GM18519 (cell line): ENCODE measurements at regions not wholly inside any gene's neighbourhood (a gene's known extent, or its start where the extent isn't known, plus 50 kb on each side); places are given as distances from the start of the nearest gene placed in this dataset.
"Not testable (repeated sequence)": the region's sequence is repeated elsewhere in the genome, so short reads cannot be mapped to it uniquely, and the experiment has no call there.

Experiments used
- ATAC-seq: cut with Tn5 transposase; IDR thresholded peaks from one replicate; pipeline ENCODE4 v1.9.1; 2021; ENCODE audit warnings: mild to moderate bottlenecking, moderate library complexity; ENCODE audit not compliant: unreplicated experiment, low FRiP score

DNA sequence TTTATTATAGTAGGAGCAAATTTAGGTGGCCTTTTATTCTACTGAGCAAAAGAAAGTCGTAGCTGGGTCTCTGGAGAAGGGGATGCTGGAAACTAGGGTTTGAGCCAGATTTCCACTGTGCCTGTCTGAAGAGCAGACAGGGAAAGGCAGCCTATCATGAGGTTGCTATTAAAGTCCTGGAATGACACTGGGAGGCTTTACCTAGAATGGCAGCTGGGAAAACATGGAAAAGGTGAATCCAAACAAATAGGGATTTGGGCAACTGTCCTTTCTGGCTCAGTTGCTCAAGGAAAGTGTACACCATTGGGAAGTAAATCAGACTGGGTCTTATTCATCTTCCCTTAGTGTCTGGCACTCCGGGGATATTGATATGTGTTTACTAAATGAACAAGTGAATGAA is 154.6 kb downstream of the MTX2 start:
- no peak for ATAC-seq

DNA sequence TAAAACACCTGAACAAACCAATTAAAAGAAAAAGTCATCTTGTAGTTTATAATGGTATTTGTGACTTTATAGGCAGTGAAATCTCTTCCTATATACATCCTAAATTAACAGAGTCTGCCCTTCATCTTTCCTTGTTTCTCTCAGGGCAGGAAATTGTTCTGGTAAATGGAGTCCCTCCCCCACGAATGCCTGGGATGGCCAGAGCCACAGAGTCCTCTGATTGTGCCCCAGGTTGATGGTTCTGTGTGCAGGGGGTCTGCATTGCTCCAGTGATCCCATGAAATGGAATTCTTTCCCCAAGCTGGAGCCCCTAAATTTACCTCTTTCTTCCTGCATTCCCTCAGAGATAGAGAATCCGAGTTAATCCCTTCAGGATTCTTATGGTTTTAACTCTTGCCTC is 155.5 kb downstream of the MTX2 start:
- no peak for ATAC-seq

DNA sequence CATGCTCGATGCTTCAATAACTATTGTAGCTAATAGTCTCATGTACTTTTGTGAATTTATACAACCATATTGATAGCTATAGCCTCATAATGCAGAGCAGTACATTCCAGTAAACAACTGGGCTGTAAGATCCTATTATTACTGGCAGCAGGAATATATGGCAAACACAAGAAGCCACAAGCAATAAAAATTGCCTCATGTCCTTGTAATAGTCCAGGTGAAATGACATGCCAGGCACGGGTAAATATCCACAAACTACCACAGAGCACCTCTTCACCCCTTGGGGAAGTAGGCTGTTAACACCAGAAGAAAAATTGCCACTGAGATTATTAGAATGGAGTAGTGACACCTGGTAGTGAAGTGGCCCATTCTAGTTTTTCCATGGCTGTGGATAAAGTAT is 158.3 kb downstream of the MTX2 start:
- no peak for ATAC-seq

DNA sequence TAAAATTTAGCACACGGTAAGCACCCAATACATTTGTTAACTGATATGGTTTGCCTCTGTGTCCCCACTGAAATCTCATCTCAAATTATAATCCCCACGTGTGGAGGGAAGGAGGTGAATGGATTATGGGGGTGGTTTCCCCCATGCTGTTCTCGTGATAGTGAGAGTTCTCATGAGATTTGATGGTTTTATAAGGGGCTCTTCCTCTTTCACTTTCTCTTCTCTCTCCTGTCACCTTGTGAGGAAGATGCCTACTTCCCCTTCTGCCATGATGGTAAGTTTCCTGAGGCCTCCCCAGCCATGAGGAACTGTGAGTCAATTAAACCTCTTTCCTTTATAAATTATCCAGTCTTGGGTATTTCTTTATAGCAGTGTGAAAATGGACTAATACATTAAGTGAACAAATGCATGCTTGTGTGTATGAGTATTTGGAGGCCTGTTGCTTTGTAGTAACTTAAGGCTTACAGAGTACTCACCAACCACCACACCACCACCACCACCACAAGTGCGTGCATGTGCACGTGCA is 159.8 kb downstream of the MTX2 start:
- ATAC-seq, result not testable (repeated sequence)

DNA sequence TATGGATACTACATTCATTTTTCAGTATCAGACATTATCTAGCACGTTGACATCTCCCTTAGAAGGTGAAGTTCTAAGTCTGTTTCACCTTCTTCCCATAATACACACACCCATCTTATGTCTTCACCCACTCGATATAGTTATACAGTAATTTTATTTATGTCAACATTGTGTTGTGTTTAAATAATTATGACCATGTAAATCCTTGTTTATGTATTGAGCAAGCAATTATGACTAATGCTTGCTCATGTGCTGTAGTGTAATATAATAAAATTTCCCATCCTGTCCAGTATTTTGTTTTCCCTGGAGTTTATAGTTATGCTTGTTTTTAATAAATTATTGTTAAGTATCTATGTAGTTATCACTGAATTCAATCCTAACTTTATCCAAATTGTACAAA is 163.2 kb downstream of the MTX2 start:
- ATAC-seq, result no peak

DNA sequence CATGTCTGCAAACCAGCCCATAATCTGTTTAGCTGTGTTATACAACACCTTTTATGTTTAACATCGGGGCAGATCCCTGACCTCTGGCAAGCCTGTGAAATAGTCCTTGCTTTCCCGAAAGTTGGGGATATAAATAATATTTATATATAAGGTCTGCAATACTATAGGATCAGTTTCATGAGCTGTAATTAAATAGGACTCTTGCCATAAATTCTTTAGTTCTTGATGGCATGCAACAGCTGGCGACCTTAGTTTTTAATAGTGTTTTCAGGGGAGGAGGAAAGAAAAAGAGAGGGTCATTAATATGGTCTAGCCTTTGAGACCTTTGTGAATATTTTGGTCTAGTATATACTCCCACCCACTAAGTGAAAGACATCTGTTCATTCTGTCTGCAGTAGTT is 166.5 kb downstream of the MTX2 start:
- no peak for ATAC-seq

DNA sequence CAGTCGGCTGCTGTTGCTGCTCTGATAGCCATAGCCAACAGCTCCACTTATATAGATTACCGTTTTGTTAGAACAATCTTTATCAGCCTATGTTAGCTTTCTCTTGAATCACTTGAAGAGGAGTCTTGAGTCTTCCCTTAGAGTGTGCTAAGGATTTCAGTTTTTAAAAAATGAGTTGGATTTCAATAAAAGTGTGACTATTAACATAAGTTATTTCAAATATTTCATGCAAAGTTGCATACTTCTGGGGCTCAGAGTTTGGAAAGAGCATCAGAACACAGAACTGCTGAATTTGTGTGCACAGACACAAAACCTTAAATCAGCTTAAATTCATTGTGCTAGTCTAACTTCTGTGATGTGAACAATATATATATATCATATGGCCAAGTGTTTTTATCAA is 174.7 kb downstream of the MTX2 start:
- no peak for ATAC-seq

DNA sequence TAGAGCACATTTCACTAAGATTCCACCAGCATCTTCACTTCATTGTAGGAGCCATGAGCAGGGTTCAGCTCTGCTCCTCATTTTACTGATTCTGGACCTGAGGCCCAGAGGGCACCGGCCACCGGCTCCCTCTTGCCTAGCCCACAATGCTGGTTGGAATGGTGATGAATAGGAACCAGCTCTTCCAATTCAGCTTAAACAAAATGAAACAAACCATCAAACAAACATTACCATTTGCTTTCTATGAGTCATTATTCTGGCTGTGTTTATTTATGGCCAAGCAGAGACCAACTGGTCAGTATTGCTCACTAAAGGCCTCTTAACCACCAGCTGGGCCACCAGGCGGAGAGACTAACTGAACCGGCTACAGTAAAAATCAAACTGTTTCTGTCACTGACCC is 176.7 kb downstream of the MTX2 start:
- no peak for ATAC-seq

DNA sequence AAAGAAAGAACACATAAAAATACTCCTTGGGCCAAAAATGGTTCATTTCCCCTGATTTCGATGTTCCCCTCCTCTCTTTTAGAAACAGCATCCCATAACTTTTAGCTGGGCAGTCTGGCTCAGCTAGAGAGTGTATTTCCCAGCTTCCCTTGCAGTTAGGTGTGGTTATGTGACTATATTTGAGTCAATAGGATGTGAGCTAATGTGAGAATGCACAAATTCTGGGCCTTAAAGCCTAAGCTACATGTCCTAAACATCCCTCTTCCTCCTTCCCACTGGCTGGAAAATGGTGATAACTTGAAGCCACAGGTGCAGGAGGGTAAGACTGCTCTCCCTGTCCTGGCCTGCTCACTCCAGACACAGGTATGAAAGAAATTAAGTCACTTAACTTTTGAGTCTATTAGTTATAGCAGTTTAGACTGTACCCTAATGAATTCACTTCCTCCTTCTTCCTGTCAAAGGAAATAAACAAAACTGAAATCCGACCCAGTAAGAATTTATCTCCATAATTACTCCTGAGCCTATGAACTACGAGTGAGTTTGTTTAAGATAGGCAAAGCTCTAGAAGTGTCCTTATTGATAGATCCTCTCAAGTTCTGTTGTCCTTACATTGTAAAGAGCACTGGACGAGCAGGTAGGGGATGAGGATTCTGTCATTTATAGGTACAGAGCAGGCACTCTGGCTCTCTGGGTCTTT is 177.6 kb downstream of the MTX2 start:
- ATAC-seq, result no peak

DNA sequence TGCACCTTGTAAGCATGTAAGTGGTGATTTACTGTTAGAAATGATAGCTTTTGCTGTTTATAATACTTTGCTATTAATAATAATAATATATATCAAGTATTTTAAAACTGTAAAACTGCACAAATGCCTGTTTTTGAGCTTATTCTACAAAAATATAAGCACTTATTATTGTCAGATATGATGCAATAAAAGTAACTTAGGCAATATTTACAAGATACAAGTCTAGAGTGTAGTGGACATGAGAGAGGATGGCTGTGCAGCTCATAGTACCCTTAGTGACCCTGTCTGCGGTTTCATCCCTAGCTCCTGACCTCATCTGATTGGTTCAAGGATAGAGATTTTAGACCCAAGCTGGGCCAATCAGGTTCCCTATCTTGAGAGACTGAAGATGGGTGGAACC is 178.4 kb downstream of the MTX2 start:
- ATAC-seq, result no peak

DNA sequence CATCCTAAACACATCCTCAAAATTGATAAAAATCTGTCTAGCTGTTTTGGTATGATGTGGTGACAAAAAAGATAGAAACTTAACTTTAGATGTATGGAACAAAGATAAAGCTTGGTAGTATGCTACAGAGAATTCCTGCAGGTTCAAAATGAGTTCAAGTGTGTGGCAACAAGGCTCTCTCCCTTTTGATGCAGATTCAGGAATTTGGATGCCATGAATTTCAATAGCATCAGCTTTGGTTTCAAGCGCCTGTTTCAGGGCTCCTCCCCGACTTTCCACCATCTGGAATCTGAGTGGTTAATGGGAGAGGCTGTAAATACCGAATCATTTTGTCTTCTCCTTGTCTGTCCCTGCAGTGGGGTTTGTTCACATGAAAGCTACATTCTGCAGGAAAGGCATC is 180.6 kb downstream of the MTX2 start:
- no peak for ATAC-seq

DNA sequence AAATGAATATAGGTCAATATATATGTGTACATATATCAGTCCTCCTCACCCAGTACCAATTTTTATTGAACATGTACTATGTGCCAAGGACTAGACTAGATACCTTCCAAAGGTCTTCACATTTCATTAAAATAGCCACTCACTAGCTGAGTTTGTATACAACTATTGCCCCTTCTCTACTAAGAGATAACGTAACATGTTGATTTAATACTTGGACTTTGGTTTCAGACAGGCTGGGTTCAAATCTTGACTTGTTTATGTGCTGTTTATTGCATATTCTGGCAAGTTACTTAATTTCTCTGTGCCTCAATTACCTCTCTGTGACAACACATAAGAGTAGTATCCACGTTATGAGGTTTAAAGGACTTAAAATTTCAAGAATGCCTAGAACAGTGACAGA is 184.5 kb downstream of the MTX2 start:
- no peak for ATAC-seq

DNA sequence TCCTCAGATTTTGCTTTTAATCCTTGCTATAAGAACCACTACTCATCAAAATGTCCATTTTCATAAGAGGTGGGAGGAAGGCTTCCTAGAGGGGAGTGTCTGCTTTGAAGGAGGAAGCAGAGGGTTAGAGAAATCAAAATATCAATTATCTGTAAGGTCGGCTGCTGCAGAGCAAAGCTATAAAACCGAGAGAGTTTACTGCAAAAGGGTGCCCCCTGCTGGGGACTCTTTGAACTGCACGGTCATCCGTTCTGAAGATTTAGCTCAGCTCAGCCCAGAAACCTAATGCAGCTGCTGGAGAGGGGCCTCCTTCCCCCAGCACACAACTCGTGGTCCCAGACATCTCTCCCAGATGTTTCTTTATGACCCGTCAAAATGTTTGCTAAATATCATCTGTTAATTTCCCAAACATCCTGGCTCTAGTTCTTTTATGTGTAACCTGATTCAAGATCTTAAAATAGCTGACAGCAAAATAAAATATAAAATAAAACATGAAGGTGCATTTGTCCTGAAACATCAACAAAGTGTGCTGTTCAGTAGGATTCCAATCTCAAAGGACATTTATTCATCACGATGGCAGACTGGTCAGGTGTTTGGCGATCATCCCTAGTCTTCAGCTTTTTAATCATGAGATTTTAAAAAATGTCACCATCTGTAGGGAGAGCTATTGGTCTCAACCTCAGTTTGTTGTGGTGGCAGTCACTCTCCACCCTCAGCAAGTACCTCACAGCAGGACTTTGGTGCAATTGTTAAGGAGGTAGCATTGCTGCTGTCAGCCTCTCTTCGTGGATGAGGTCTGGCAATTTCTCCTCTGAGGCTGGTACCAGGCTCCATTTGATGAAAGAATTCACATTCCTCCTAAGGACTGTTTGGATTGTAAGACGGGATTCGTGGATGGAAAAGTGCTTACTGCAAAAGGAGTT is 185.9 kb downstream of the MTX2 start:
- ATAC-seq, result no peak

DNA sequence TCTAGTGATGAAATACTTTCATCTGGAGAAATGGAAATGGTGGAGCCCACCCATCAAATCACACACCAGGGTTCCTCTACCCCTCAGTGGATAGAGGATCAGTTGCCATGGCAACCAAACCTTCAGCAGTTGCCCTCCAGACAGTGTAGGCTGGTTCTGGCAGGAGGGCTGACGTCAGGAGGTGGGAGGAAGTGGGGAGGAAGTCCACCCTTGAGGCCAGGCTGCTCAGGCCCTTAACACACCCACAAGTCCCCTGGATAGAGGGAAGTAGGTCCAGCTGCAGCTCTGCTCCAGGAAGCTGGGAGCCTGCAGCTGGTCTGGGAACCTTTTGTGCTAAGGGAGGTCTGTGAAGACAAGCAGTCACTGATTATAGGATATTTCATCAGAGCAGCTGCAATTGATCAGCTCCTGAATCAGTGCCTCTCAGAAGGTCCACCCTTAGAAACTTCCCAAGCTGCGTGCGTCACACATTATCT is 186.6 kb downstream of the MTX2 start:
- no peak for ATAC-seq

DNA sequence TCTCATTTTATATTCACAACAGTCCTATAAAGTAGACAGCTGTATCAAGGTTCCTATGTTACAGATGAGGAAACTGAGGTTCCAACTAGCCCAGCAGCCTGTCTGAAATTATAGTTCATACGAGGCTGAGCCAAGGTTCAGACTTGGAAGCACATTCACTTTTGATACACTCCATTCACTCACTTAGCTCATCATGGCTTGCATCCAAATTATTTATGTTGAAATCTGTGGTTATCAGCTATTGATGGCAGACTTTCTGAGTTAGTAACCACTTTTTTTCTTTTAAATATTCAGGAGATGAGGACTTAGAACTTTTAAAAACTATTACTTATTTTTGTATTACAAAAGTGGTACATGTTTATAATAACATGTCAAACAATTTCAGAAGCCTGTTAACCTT is 188.2 kb downstream of the MTX2 start:
- ATAC-seq, result no peak

DNA sequence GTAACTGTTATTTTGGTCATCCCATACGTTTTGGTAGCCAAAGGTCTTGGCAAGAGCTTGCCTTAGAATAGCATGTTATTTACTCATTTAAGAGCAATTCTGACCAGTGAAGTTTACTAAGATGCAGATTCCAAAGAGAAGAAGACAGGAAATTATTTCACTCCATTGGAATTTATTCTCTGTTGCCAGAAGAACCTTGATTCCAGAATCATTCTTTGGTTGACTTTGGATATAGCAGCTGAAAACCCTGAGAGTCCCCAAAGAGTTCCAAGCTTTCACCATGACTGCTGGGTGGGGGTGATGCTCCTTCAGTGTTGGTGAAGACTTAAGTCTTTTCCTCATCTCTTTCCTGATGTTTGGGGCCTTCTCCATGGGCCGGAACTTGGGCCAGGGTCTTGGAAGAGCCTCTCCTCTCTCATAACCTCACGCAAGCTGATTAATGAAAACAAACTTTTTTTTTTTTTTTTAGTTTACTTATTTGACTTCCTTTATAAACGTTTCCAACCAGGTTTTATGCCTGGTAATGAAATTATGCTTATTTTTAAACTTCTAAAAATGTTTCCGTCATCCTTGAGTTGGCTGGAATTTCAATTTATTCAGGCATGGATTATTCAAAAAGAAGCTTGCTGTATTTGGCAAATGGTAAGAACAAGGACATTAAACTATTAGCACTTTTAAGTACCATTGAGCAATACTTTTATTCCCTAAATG is 192.0 kb downstream of the MTX2 start:
- no peak for ATAC-seq

DNA sequence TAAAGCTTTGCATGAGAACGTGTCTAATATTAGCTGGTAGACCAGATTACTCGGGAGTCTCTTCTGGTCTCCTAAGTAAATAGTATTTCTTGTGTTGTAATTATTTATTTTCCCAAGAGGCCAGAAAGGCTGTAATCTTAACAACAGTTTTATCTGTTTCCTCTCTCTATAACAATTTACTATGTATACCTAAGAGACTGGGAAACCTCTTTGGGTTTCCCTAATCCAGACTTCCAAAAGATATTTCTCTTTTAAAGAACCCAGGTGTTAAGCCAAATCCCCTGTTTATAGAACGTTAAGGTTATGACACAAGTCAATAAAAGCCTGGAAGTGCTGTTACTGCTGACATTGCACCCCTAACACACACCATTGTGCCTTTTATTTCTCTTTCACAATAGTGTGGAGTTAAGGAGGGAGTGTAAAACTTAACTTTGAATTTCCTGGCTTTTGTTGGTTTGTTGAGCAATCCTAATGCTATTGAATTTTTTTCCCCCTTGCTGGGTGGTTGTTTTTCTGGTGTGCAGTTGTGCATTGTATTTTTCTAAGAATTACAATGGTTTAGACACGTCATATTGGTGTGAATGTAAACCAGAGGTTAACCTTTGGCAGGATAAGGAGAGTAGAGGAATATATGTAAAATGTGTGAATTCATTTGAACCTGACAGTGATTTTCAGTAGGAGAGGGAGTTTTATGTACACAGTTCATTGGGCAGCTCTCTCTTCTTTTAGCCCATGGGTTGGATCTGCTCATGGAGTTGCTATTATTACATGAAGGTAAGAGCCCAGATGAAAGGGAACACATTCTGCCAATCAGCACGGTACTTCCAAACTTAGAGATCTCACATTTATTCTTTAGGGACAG is 192.8 kb downstream of the MTX2 start:
- no peak for ATAC-seq

DNA sequence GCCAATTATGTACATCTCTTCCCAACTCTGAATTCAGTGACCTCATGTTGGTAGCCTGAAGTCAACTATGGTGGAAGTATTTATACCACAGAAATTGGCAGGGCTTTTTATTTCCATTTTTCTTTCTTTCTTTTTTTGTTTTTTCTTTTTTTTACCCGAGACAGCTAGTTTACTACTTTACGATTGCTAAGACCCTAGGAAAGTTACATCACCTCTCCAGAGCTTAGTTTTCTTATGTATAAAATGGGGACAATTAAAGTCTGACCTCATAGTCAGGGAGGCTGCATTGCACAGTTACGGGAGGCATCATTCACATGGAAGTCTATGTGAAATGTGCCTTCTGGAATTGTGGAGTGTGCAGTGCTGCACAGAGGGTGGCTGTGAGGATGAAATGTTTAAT is 194.3 kb downstream of the MTX2 start:
- no peak for ATAC-seq

DNA sequence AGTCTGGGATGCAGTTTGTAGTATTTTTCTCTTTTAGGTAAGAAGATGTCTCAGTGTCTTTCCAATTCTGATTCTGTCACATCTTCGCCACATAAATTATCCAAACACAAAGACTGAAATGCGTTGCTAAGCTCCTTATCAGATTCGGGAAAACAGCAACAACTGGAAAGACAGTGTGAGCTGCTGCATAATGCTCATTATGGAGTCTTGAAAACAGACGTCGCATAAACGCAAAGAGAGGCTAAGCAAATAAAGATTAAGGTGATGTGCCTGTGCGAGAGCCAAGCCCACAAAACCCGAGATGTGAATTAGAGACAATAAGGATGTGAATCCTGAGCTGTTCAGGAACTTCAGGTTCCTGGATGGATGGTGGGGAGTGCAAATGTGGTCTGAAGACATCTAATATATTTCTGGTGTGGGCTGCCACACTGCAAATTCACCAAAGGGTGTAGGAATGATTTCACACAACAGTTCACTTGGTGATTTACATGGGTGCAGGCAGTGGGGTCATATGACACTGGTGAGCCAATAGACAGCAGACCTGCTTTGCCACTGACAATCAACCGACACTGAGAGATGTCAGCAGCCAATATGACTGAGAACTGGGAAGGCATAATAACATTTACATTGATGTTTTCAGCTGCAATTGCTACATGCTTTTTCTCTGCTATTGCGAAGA is 195.8 kb downstream of the MTX2 start:
- no peak for ATAC-seq
